Subcutaneous abdominal adipose tissue (tissue), 5 donors: ENCODE measurements at regions not wholly inside any gene's neighbourhood (a gene's known extent, or its start where the extent isn't known, plus 50 kb on each side); places are given as distances from the start of the nearest gene placed in this dataset.

Experiments used
- H3K27ac ChIP-seq: one replicate; pipeline ENCODE4 v1.7.0; 2013; ENCODE audit warnings: low read depth, mild to moderate bottlenecking, inconsistent platforms, low read length, moderate library complexity
- H3K27me3 ChIP-seq, 5 donors: one replicate each; pipeline ENCODE4 v1.7.0; 2013; ENCODE audit warnings: low read length in 5 of 5, inconsistent platforms in 1 of 5; ENCODE audit not compliant: control insufficient read depth in 5 of 5, insufficient read depth in 4 of 5
- H3K36me3 ChIP-seq, 5 donors: one replicate each; pipeline ENCODE4 v1.7.0; 2013; ENCODE audit warnings: low read length in 5 of 5; ENCODE audit not compliant: control insufficient read depth in 5 of 5, insufficient read depth in 5 of 5
- H3K4me1 ChIP-seq, 5 donors: one replicate each; pipeline ENCODE4 v1.7.0; 2013; ENCODE audit warnings: low read length in 5 of 5, mild to moderate bottlenecking in 3 of 5, moderate library complexity in 1 of 5; ENCODE audit not compliant: control insufficient read depth in 5 of 5, insufficient read depth in 5 of 5
- H3K4me3 ChIP-seq, 5 donors: one replicate each; pipeline ENCODE4 v1.7.0; 2013; ENCODE audit warnings: low read length in 5 of 5, low read depth in 1 of 5
- H3K9ac ChIP-seq, 5 donors: one replicate each; pipeline ENCODE4 v1.7.0; 2013; ENCODE audit warnings: low read length in 5 of 5, mild to moderate bottlenecking in 4 of 5, moderate library complexity in 3 of 5
- H3K9me3 ChIP-seq, 5 donors: one replicate each; pipeline ENCODE4 v1.7.0; 2013; ENCODE audit warnings: low read length in 5 of 5; ENCODE audit not compliant: control insufficient read depth in 5 of 5
- donor health status: healthy.
- donor health status: healthy.
- donor health status: healthy.
- donor health status: healthy.
- donor health status: healthy.

DNA sequence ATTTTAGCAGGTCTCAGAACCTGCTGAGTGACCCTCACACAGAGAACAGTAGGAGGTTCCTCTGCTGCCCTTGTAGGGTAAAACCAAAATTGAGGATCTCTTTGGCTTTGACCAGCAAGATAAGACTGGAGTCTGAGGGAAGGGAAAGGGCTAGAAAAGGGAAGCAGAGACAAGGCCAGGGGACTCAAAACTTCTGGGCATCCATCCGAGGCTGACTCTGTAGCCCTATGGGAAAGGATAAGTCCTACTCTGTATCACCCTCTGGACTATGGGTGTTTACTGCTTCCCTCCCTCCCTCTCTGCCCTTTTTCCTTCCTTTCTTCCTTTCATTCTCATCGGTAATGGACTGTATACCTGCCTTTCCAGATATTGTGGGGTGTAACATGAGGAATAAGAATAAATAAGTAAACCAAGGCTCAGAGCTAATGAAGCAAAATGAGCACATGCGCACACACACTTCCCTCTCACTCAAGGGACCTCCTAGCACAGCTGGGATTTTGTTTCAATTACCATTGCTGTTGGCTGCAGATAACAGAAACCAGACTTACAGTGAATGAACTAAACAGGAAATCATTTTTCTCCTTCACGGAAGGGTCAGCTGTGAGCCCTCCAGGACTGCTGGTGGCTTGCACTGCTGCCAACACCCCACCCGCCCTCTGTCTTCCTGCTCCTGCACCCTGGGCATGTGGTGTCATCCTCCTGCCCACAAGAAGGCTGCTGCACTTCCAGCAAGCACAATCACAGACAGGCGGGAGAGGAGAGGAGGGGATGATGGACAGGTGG lies 404.4 kb upstream of the CCDC196 start:
- Histone ChIP-seq H3K9ac (no peak overlapping the region), H3K4me3 (no peak overlapping the region), H3K4me1 (peaks cover 0 to 11% (median 3%) of the 10 kb centered on the region in 5 donors), H3K27ac (no peak overlapping the region), H3K36me3 (no peaks in the 10 kb centered on the region), H3K9me3 (no peaks in the 10 kb centered on the region), H3K27me3 (no peaks in the 10 kb centered on the region)

- Histone ChIP-seq H3K4me1 (peaks cover 0 to 11% (median 3%) of the 10 kb centered on the region in 5 donors), H3K9ac (no peak overlapping the region), H3K4me3 (no peak overlapping the region), H3K36me3 (no peaks in the 10 kb centered on the region), H3K27ac (no peak overlapping the region), H3K27me3 (no peaks in the 10 kb centered on the region), H3K9me3 (no peaks in the 10 kb centered on the region)
Observed at GRCh38 chr14:66085224-66085623, 400.9 kb upstream of the CCDC196 start.

DNA sequence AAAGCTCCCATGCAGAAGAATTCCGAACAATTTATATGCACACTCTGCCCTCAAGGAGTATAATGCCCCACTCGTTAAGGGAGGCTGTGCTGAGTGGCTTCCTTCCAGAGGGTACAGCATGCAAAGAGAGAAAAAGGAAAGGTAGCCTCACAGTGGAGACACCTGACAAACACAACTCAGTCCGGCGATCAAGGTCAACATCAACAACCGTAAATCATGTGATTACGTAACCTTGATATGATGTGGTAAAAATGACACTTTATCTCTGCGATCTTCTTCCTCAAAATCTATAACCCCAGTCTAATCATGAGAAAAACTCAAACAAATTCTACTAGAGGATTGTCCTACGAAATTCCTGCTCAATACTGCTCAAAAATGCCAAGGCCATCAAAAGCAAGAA lies 400.5 kb upstream of the CCDC196 start:
- no peak overlapping the region for H3K9ac ChIP-seq
- no peak overlapping the region for H3K27ac ChIP-seq
- no peaks in the 10 kb centered on the region for H3K27me3 ChIP-seq
- H3K9me3 ChIP-seq, result no peaks in the 10 kb centered on the region
- no peaks in the 10 kb centered on the region for H3K36me3 ChIP-seq
- peaks cover 0 to 11% (median 3%) of the 10 kb centered on the region in 5 donors for H3K4me1 ChIP-seq
- no peak overlapping the region for H3K4me3 ChIP-seq

DNA sequence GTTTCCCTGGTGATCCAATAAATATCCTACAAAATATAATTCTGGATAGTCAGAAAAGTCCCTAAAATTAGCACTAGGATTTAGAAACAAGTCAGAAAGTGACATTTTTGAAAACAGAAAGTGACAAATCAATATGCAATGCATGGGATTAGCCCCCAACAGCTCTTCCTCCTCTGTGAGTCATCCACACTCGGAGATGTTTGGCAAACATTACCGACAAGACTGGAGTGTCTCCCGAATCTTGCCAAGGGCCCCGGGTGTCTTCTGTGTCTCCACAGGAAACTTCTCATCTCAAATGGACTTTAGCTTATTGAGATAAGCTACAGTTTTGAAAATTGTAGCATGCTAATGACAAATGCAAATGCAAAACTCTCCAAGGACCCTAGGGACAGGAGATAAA lies 398.9 kb upstream of the CCDC196 start:
- H3K9ac ChIP-seq, result no peak overlapping the region

DNA sequence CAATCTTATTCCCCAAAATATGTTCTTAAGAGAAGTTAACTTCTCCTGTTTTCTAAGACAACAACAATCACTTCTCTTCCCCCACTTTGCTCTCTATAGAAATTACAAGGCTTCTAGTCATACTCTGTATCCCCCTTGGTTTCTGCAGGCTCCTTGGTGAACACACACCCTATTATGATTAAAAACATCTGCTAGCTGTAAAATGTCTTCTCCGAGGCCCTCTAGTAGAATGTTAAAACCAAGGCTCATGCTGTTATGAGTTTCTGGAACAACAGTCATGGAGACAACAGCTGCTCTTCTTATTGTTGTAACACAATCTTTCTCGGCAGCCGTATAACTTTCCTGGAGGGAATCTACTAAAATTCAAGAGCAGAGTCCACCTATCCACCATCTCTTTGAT lies 397.5 kb upstream of the CCDC196 start:
- no peak overlapping the region for H3K27ac ChIP-seq

More for the DNA sequence above, 398.9 kb upstream of the CCDC196 start:
- H3K4me1 ChIP-seq, result peaks cover 0 to 3% (median 0%) of the 10 kb centered on the region in 5 donors
- H3K9me3 ChIP-seq, result no peaks in the 10 kb centered on the region
- no peaks in the 10 kb centered on the region for H3K36me3 ChIP-seq
- H3K27me3 ChIP-seq, result no peaks in the 10 kb centered on the region
- H3K4me3 ChIP-seq, result no peak overlapping the region
- H3K27ac ChIP-seq, result no peak overlapping the region

DNA sequence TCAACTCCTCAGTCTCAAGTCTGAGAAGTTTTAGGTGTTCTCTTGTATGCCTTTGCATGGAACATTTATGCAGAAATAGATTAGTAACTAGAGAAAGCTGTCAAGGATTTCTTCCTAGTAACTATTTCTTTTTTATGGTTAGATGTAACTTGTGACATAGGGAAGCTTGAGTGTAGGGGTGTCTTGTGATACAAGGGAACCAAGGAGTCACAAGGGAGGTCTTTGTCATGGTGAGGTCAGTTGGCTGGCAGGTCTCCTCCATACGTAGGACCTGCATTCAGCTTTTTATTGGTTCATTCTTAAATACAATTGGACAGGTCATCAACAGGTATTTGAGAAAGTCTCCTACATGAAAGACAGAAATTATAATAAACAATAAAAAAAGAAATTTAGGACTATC lies 394.0 kb upstream of the CCDC196 start:
- Histone ChIP-seq H3K9ac (no peak overlapping the region), H3K4me1 (no peaks in the 10 kb centered on the region)

More for the DNA sequence above, 397.5 kb upstream of the CCDC196 start:
- Histone ChIP-seq H3K9me3 (no peaks in the 10 kb centered on the region), H3K4me1 (no peaks in the 10 kb centered on the region), H3K36me3 (no peaks in the 10 kb centered on the region), H3K4me3 (no peak overlapping the region), H3K27me3 (peaks cover 0 to 2% (median 0%) of the 10 kb centered on the region in 5 donors), H3K9ac (no peak overlapping the region)

DNA sequence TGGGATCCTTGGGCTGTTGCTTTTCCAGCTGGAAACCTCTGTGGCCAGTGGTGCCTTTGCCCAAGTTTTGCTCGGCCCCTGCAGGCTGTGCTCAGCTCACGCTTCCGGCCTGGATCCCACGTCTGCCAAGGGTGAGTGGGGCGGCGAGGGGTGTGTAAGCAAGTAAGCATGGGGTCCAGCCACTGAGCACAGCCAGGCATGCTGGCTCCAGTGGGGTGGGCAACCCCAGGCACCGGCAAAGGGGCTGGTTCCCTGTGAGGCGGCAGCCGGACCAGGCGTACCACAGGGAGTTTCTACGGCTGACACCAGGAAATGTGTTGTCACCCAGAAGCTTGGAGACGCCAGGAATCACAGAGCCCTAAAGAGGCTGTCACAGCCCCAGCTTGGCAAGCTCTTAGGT lies 393.4 kb upstream of the CCDC196 start:
- Histone ChIP-seq H3K4me3 (no peak overlapping the region), H3K36me3 (no peaks in the 10 kb centered on the region), H3K9me3 (no peaks in the 10 kb centered on the region), H3K27ac (no peak overlapping the region), H3K27me3 (peaks cover 0 to 3% (median 0%) of the 10 kb centered on the region in 5 donors), H3K9ac (no peak overlapping the region), H3K4me1 (no peaks in the 10 kb centered on the region)

More for the DNA sequence above, 394.0 kb upstream of the CCDC196 start:
- Histone ChIP-seq H3K27ac (no peak overlapping the region), H3K27me3 (peaks cover 0 to 3% (median 0%) of the 10 kb centered on the region in 5 donors), H3K36me3 (no peaks in the 10 kb centered on the region), H3K4me3 (no peak overlapping the region), H3K9me3 (no peaks in the 10 kb centered on the region)

DNA sequence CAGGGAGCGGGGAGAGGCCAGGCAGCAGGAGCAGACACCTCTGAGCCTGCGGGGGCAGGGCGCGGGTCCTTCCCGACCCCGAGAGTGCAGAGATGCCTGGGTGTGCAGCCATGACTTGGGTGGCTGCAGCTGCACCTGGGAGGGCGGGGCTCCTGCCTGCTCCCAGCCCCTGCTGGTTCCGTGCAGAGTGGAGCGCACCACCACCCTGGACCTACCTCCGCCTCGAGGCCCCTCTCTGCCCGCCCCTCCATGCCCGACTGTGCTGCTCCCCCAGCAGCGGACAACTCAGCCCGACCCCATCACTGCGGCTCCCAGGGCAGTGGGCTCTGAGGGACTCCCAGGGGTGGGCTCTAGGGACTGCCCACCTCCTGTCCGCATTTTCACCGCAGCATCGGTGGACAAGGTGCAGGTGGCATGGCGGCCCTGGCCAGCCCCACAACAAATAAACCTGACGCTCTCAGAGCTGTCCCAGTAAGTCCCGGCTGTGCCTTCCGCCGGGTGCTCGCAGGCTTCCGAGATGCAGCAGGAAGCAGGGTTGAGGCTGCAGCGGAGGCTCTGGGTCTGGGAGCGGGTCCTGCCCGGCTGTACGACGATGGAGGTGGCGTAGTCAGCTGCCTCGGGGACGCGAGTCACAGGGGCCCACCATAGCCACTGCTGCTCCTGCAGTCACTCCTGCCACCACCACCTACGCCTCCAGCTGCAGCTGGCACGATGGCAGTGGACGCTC lies 392.0 kb upstream of the CCDC196 start:
- H3K9me3 ChIP-seq, result no peaks in the 10 kb centered on the region
- H3K4me1 ChIP-seq, result no peaks in the 10 kb centered on the region
- no peak overlapping the region for H3K4me3 ChIP-seq
- H3K9ac ChIP-seq, result no peak overlapping the region
- peaks cover 0 to 3% (median 0%) of the 10 kb centered on the region in 5 donors for H3K27me3 ChIP-seq
- H3K36me3 ChIP-seq, result no peaks in the 10 kb centered on the region
- H3K27ac ChIP-seq, result no peak overlapping the region

DNA sequence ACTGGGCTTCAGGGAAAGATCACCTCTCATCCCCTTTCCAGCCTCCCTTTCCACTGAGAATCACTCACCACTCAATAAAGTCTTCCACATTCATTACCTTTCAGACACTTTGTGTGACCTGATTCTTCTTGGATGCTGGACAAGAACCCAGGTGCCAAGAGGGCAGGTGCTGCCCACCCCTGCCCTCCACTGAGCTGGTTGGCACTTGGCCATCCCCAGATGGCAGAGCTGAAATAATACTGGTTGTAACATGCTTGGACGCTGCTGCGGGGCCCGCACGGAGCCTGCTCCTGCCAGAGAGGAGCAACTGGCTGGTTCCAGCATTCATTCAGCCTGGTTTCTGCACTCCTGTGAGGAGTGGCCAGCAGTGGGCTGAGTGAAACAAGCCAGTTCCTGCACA lies 386.7 kb upstream of the CCDC196 start:
- no peak overlapping the region for H3K27ac ChIP-seq
- no peaks in the 10 kb centered on the region for H3K36me3 ChIP-seq
- H3K4me3 ChIP-seq, result no peak overlapping the region
- no peaks in the 10 kb centered on the region for H3K9me3 ChIP-seq
- H3K4me1 ChIP-seq, result peaks cover 0 to 5% (median 5%) of the 10 kb centered on the region in 5 donors
- peaks cover 0 to under 1% (median 0%) of the 10 kb centered on the region in 5 donors for H3K27me3 ChIP-seq
- no peak overlapping the region for H3K9ac ChIP-seq

- no peak overlapping the region for H3K4me3 ChIP-seq
- no peak overlapping the region for H3K27ac ChIP-seq
- peaks cover 0 to 5% (median 5%) of the 10 kb centered on the region in 5 donors for H3K4me1 ChIP-seq
- H3K27me3 ChIP-seq, result no peaks in the 10 kb centered on the region
- H3K36me3 ChIP-seq, result no peaks in the 10 kb centered on the region
- no peak overlapping the region for H3K9ac ChIP-seq
- H3K9me3 ChIP-seq, result no peaks in the 10 kb centered on the region
Observed at GRCh38 chr14:66099931-66100330, 386.2 kb upstream of the CCDC196 start.
